K562 (cell line): ENCODE measurements at regions not wholly inside any gene's neighbourhood (a gene's known extent, or its start where the extent isn't known, plus 50 kb on each side); places are given as distances from the start of the nearest gene placed in this dataset.

Experiments used
- ATAC-seq: fragments of 200-7000 bp; cut with Tn5 transposase; 3 replicates; pipeline ENCODE4 v1.9.1; 2020; ENCODE audit warnings: moderate library complexity
- BruUV-seq: library from RNA; stranded (reverse); fragments of 400-500 nt; replicated peaks from 2 replicates; lab custom pipeline; 2021; lab: Mats Ljungman, UMichigan
- CTCF ChIA-PET: fragments of 300-600 bp; formaldehyde crosslinking; extraction: SDS; loops from one replicate; lab custom pipeline; 2021; ENCODE audit warnings: low intra/inter-chr PET ratio; lab: Yijun Ruan, JAX
- POLR2A ChIA-PET: fragments of 300-600, 350-650 bp; sonication (Branson Sonifier 250); formaldehyde crosslinking; extraction: SDS; loops from one replicate; lab custom pipeline; 2021; ENCODE audit warnings: antibody characterized with exemption, inconsistent platforms; lab: Yijun Ruan, JAX
- DNase-seq, 4 experiments: peaks; one replicate each; pipeline versions ENCODE4 v3.0.0 to v3.0.0-alpha.2; 2011 to 2018; ENCODE audit warnings: low spot score in 3 of 4, mixed read lengths in 3 of 4; ENCODE audit errors: extremely low read depth in 1 of 4
- FAIRE-seq: peaks from 2 replicates; lab custom pipeline; 2011; peaks lifted over from hg19 to GRCh38; lab: Jason Lieb, UNC
- H2AFZ ChIP-seq: 2 replicates; pipeline ENCODE4 v1.6.0; 2011; ENCODE audit warnings: low read depth, low read length, control low read depth, inconsistent platforms
- H3K27ac ChIP-seq: fragments of 200-600 bp; 3 replicates; pipeline ENCODE4 v1.8.0; 2011; ENCODE audit warnings: low read depth, mild to moderate bottlenecking, control low read depth, inconsistent platforms, low read length, moderate library complexity, mixed read lengths; ENCODE audit errors: extremely low read depth
- H3K27me3 ChIP-seq, 2 experiments: fragments of 300-600 bp in 1 of 2; 2 replicates in 1 of 2; 3 replicates in 1 of 2; pipeline versions ENCODE4 v1.6.0 to v1.8.0; 2011; ENCODE audit warnings: inconsistent platforms in 2 of 2, low read length in 2 of 2, mild to moderate bottlenecking in 1 of 2, mixed read lengths in 1 of 2, moderate library complexity in 1 of 2; ENCODE audit not compliant: control insufficient read depth in 2 of 2, insufficient read depth in 2 of 2
- H3K36me3 ChIP-seq: fragments of 300-600 bp; 3 replicates; pipeline ENCODE4 v1.8.0; 2011; ENCODE audit warnings: mild to moderate bottlenecking, low read length, inconsistent platforms; ENCODE audit not compliant: control insufficient read depth, insufficient read depth
- H3K4me1 ChIP-seq, 2 experiments: fragments of 200-600 bp in 1 of 2; replicated peaks in 1 of 2; 2 replicates in 1 of 2; 3 replicates in 1 of 2; pipeline versions ENCODE4 v1.5.1 to v1.8.0; 2011; ENCODE audit warnings: inconsistent platforms in 2 of 2, low read length in 2 of 2, mild to moderate bottlenecking in 1 of 2, mixed read lengths in 1 of 2, moderate library complexity in 1 of 2; ENCODE audit not compliant: control insufficient read depth in 2 of 2, insufficient read depth in 2 of 2
- H3K4me2 ChIP-seq: 2 replicates; pipeline ENCODE4 v1.6.1; 2011; ENCODE audit warnings: low read length, control low read depth, inconsistent platforms, mixed read lengths; ENCODE audit not compliant: insufficient read depth
- H3K4me3 ChIP-seq: fragments of 200-600 bp; sonication (generic), shearing (Covaris generic); 2 replicates; pipeline ENCODE4 v1.5.1; 2016; ENCODE audit warnings: control low read depth, inconsistent platforms
- H3K79me2 ChIP-seq: fragments of 200-600 bp; 3 replicates; pipeline ENCODE4 v1.8.0; 2011; ENCODE audit warnings: low read length, inconsistent platforms; ENCODE audit not compliant: control insufficient read depth, insufficient read depth
- H3K9ac ChIP-seq, 2 experiments: 2 replicates each; pipeline versions ENCODE4 v1.6.0 to v1.6.1; 2011; ENCODE audit warnings: low read depth in 2 of 2, low read length in 2 of 2, control low read depth in 1 of 2, inconsistent platforms in 1 of 2, mild to moderate bottlenecking in 1 of 2, mixed read lengths in 1 of 2; ENCODE audit not compliant: insufficient read depth in 1 of 2
- H3K9me1 ChIP-seq: one replicate; pipeline ENCODE4 v1.6.0; 2011; ENCODE audit warnings: inconsistent platforms, mild to moderate bottlenecking, low read length, moderate library complexity; ENCODE audit not compliant: control insufficient read depth, insufficient read depth
- H3K9me3 ChIP-seq: replicated peaks from 2 replicates; pipeline ENCODE4 v1.5.1; 2011; ENCODE audit warnings: low read depth, low read length, inconsistent platforms; ENCODE audit not compliant: control insufficient read depth, insufficient read depth
- H4K20me1 ChIP-seq: replicated peaks from 2 replicates; pipeline ENCODE4 v1.6.1; 2011; ENCODE audit warnings: low read length, inconsistent platforms, mixed read lengths; ENCODE audit not compliant: control insufficient read depth, insufficient read depth
- CBFA2T2 ChIP-seq: fragments of 450-650 bp; conservative IDR thresholded peaks from 2 replicates; pipeline ENCODE4 v1.6.1; 2017; ENCODE audit warnings: mild to moderate bottlenecking
- FOXA1 ChIP-seq: fragments of 450-650 bp; IDR thresholded peaks from 2 replicates; pipeline ENCODE4 v1.6.1; 2016; ENCODE audit warnings: mild to moderate bottlenecking, borderline replicate concordance
- HCFC1 ChIP-seq: IDR thresholded peaks from 2 replicates; pipeline ENCODE4 v1.6.1; 2012; ENCODE audit warnings: low read depth, low read length, improper control_type of control experiment
- HMGN3 ChIP-seq: IDR thresholded peaks from 2 replicates; pipeline ENCODE4 v1.6.1; 2011; ENCODE audit warnings: borderline replicate concordance, low read depth, mild to moderate bottlenecking, mixed read lengths, low read length; ENCODE audit not compliant: insufficient read length; ENCODE audit errors: extremely low read depth
- JUNB ChIP-seq: fragments of 450-650 bp; formaldehyde crosslinking; conservative IDR thresholded peaks from 2 replicates; pipeline ENCODE4 v1.4.0; 2020; ENCODE audit warnings: mild to moderate bottlenecking
- MCM7 ChIP-seq, 2 experiments: fragments of 450-650 bp; IDR thresholded peaks; 2 replicates each; pipeline ENCODE4 v1.6.1; 2016 to 2018
- NCOA1 ChIP-seq: fragments of 450-650 bp; IDR thresholded peaks from 2 replicates; pipeline ENCODE4 v1.6.1; 2016; ENCODE audit warnings: low read depth
- RUNX1 ChIP-seq: sonication (generic); IDR thresholded peaks from 2 replicates; pipeline ENCODE4 v1.6.1; 2016; ENCODE audit warnings: antibody characterized with exemption, low read depth
- SAFB ChIP-seq: fragments of 200-400 bp; formaldehyde crosslinking; IDR thresholded peaks from 2 replicates; pipeline ENCODE4 v1.6.1; 2017; ENCODE audit warnings: low read depth, low read length, borderline replicate concordance
- ZNF232 ChIP-seq: sonication (generic); formaldehyde crosslinking; IDR thresholded peaks from 2 replicates; pipeline ENCODE4 v1.8.0; 2022; ENCODE audit warnings: mild to moderate bottlenecking, missing genetic modification reagents
- ZNF561 ChIP-seq: fragments of 450-650 bp; formaldehyde crosslinking; conservative IDR thresholded peaks from 2 replicates; pipeline ENCODE4 v1.4.0; 2020; ENCODE audit warnings: mild to moderate bottlenecking, moderate library complexity
- ZNF668 ChIP-seq: fragments of 250-450 bp; sonication (Bioruptor Pico); IDR thresholded peaks from 2 replicates; pipeline ENCODE4 v1.8.0; 2022; ENCODE audit warnings: mild to moderate bottlenecking, inconsistent platforms
- WGBS: fragments of 100-300 bp; shearing (Covaris generic); methylation state at CpG from one replicate; pipeline ENCODE4 v1.1.6; 2016; ENCODE audit warnings: low coverage, mixed read lengths; ENCODE audit not compliant: insufficient coverage; ENCODE audit errors: missing lambda C conversion rate; 5-methylcytosine and 5-hydroxymethylcytosine counted together
- in situ Hi-C: fragments of 300-500 bp; cut with MboI; formaldehyde crosslinking; loops from 4 replicates; pipeline ENCODE4 v1.15.0; 2018; ENCODE audit warnings: inconsistent platforms, mixed read lengths
- intact Hi-C: fragments of 100-400 bp; cut with micrococcal nuclease; formaldehyde crosslinking; loops from 2 replicates; pipeline ENCODE4 v1.14.2; 2022
- TF ChIP-seq, protein P1 (sequence below): sonication (generic); formaldehyde crosslinking; IDR thresholded peaks from 2 replicates; pipeline ENCODE4 v1.8.0; 2023; ENCODE audit warnings: mild to moderate bottlenecking, missing genetic modification reagents
- TF ChIP-seq, protein P2 (sequence below): fragments of 250-450 bp; sonication (Bioruptor Pico); IDR thresholded peaks from 2 replicates; pipeline ENCODE4 v1.4.0; 2020; ENCODE audit warnings: mild to moderate bottlenecking, moderate library complexity

- no peak overlapping the region for H3K4me2 ChIP-seq
- H2AFZ ChIP-seq: no peak overlapping the region
Observed at GRCh38 chr5:22970491-22970890, 117.3 kb upstream of the CDH12 start.

More at GRCh38 chr5:22970491-22970890, 117.3 kb upstream of the CDH12 start:
- H4K20me1 ChIP-seq: no peaks in the 10 kb centered on the region
- no peak for DNase-seq
- CTCF ChIA-PET: no interaction called here
- H3K27me3 ChIP-seq: no peaks in the 10 kb centered on the region
- no peaks in the 10 kb centered on the region for H3K9me1 ChIP-seq
- no TSS peak for BruUV-seq
- FAIRE-seq: no peak
- H3K9ac ChIP-seq: no peak overlapping the region
- 0% methylated on average over 5 of the region's 5 CpGs for WGBS
- H3K79me2 ChIP-seq: no peaks in the 10 kb centered on the region
- H3K4me1 ChIP-seq: no peaks in the 10 kb centered on the region
- POLR2A ChIA-PET: no interaction called here
- no peaks in the 10 kb centered on the region for H3K36me3 ChIP-seq
- in situ Hi-C loops (no loop called here), intact Hi-C loops (no loop called here)
- no peak overlapping the region for H3K4me3 ChIP-seq
- peaks cover 5% of the 10 kb centered on the region; the same call in 1 of the 2 replicates for H3K9me3 ChIP-seq
- H3K27ac ChIP-seq: no peak overlapping the region
- no peak for ATAC-seq
- TF ChIP-seq HMGN3 (no peak), CBFA2T2 (no peak), ZNF668 (no peak), JUNB (no peak), HCFC1 (no peak), ZNF232 (CRISPR knock-in tag) (no peak), FOXA1 (no peak), ZNF561 (CRISPR knock-in tag) (no peak), NCOA1 (no peak), SAFB (no peak), RUNX1 (no peak), MCM7 (IDR thresholded peaks at IDR 0.05) (no peak)
- TF ChIP-seq, protein P1, sequence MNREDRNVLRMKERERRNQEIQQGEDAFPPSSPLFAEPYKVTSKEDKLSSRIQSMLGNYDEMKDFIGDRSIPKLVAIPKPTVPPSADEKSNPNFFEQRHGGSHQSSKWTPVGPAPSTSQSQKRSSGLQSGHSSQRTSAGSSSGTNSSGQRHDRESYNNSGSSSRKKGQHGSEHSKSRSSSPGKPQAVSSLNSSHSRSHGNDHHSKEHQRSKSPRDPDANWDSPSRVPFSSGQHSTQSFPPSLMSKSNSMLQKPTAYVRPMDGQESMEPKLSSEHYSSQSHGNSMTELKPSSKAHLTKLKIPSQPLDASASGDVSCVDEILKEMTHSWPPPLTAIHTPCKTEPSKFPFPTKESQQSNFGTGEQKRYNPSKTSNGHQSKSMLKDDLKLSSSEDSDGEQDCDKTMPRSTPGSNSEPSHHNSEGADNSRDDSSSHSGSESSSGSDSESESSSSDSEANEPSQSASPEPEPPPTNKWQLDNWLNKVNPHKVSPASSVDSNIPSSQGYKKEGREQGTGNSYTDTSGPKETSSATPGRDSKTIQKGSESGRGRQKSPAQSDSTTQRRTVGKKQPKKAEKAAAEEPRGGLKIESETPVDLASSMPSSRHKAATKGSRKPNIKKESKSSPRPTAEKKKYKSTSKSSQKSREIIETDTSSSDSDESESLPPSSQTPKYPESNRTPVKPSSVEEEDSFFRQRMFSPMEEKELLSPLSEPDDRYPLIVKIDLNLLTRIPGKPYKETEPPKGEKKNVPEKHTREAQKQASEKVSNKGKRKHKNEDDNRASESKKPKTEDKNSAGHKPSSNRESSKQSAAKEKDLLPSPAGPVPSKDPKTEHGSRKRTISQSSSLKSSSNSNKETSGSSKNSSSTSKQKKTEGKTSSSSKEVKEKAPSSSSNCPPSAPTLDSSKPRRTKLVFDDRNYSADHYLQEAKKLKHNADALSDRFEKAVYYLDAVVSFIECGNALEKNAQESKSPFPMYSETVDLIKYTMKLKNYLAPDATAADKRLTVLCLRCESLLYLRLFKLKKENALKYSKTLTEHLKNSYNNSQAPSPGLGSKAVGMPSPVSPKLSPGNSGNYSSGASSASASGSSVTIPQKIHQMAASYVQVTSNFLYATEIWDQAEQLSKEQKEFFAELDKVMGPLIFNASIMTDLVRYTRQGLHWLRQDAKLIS (CRISPR knock-in tag): no peak
- TF ChIP-seq, protein P2, sequence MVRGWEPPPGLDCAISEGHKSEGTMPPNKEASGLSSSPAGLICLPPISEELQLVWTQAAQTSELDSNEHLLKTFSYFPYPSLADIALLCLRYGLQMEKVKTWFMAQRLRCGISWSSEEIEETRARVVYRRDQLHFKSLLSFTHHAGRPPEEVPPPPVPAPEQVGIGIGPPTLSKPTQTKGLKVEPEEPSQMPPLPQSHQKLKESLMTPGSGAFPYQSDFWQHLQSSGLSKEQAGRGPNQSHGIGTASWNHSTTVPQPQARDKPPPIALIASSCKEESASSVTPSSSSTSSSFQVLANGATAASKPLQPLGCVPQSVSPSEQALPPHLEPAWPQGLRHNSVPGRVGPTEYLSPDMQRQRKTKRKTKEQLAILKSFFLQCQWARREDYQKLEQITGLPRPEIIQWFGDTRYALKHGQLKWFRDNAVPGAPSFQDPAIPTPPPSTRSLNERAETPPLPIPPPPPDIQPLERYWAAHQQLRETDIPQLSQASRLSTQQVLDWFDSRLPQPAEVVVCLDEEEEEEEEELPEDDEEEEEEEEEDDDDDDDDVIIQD (CRISPR knock-in tag): no peak
- TF ChIP-seq, all 486 proteins: peak for 0
